ENCODE measurements at regions not wholly inside any gene's neighbourhood (a gene's known extent, or its start where the extent isn't known, plus 50 kb on each side); places are given as distances from the start of the nearest gene placed in this dataset.

GRCh38 chr2:175640655-175641054 is 361.4 kb downstream of the LNPK start:
- TF ChIP-seq MAX (IDR thresholded peaks at IDR 0.05) (no peak), CEBPB (IDR thresholded peaks at IDR 0.05) (no peak), TEAD4 (IDR thresholded peaks at IDR 0.05) (no peak), ZBTB7A (IDR thresholded peaks at IDR 0.05; ENCODE audit: low read depth) (no peak), REST (IDR thresholded peaks at IDR 0.05; ENCODE audit: low read depth) (no peak), YY1 (IDR thresholded peaks at IDR 0.05; ENCODE audit: low read depth) (no peak), TAF1 (IDR thresholded peaks at IDR 0.05; ENCODE audit: low read depth) (no peak), RAD21 (IDR thresholded peaks at IDR 0.05; ENCODE audit: low read depth) (no peak), EP300 (IDR thresholded peaks at IDR 0.05; ENCODE audit: borderline replicate concordance) (no peak), NFIC (IDR thresholded peaks at IDR 0.05) (no peak), EGR1 (IDR thresholded peaks at IDR 0.05) (no peak), TCF12 (IDR thresholded peaks at IDR 0.05; ENCODE audit: low read depth) (no peak), USF1 (IDR thresholded peaks at IDR 0.05) (no peak), FOXM1 (IDR thresholded peaks at IDR 0.05; ENCODE audit: borderline replicate concordance, low read depth) (no peak)
